ENCODE measurements at regions not wholly inside any gene's neighbourhood (a gene's known extent, or its start where the extent isn't known, plus 50 kb on each side); places are given as distances from the start of the nearest gene placed in this dataset.

GRCh38 chr14:65282896-65283253 is 129.7 kb upstream of the FUT8 start:
- TF ChIP-seq, protein P1, sequence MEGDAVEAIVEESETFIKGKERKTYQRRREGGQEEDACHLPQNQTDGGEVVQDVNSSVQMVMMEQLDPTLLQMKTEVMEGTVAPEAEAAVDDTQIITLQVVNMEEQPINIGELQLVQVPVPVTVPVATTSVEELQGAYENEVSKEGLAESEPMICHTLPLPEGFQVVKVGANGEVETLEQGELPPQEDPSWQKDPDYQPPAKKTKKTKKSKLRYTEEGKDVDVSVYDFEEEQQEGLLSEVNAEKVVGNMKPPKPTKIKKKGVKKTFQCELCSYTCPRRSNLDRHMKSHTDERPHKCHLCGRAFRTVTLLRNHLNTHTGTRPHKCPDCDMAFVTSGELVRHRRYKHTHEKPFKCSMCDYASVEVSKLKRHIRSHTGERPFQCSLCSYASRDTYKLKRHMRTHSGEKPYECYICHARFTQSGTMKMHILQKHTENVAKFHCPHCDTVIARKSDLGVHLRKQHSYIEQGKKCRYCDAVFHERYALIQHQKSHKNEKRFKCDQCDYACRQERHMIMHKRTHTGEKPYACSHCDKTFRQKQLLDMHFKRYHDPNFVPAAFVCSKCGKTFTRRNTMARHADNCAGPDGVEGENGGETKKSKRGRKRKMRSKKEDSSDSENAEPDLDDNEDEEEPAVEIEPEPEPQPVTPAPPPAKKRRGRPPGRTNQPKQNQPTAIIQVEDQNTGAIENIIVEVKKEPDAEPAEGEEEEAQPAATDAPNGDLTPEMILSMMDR (IDR thresholded peaks at IDR 0.05) = no peak
- TF ChIP-seq POLR2AphosphoS5 (IDR thresholded peaks at IDR 0.05; ENCODE audit: insufficient read depth in 1 of 2, low read depth in 1 of 2) = no peak
- TF ChIP-seq POLR2A (IDR thresholded peaks at IDR 0.05) = no peak
- no peak for DNase-seq (ENCODE audit: extremely low spot score in 2 of 2)
- Histone ChIP-seq H3K9me3 (no peaks in the 10 kb centered on the region), H3K27me3 (no peaks in the 10 kb centered on the region), H3K36me3 (no peaks in the 10 kb centered on the region), H3K4me1 (peaks cover 10% of the 10 kb centered on the region), H3K4me3 (peak overlapping the region; percentile 27 to 32), H3K27ac (no peak overlapping the region)
- intact Hi-C loops (cut with DNase I) = no loop called here

GRCh38 chr14:65286443-65286842 is 126.1 kb upstream of the FUT8 start:
- H3K4me3 ChIP-seq = no peak overlapping the region
- no peaks in the 10 kb centered on the region for H3K9me3 ChIP-seq
- no peak for DNase-seq (ENCODE audit: extremely low spot score in 2 of 2)
- no peaks in the 10 kb centered on the region for H3K27me3 ChIP-seq
- no peaks in the 10 kb centered on the region for H3K36me3 ChIP-seq
- intact Hi-C loops (cut with DNase I) = no loop called here
- no peak for TF ChIP-seq POLR2A (IDR thresholded peaks at IDR 0.05)
- TF ChIP-seq, protein P1 (IDR thresholded peaks at IDR 0.05) = no peak
- no peak for TF ChIP-seq POLR2AphosphoS5 (IDR thresholded peaks at IDR 0.05; ENCODE audit: insufficient read depth in 1 of 2, low read depth in 1 of 2)
- peaks cover 10% of the 10 kb centered on the region for H3K4me1 ChIP-seq
- no peak overlapping the region for H3K27ac ChIP-seq

DNA sequence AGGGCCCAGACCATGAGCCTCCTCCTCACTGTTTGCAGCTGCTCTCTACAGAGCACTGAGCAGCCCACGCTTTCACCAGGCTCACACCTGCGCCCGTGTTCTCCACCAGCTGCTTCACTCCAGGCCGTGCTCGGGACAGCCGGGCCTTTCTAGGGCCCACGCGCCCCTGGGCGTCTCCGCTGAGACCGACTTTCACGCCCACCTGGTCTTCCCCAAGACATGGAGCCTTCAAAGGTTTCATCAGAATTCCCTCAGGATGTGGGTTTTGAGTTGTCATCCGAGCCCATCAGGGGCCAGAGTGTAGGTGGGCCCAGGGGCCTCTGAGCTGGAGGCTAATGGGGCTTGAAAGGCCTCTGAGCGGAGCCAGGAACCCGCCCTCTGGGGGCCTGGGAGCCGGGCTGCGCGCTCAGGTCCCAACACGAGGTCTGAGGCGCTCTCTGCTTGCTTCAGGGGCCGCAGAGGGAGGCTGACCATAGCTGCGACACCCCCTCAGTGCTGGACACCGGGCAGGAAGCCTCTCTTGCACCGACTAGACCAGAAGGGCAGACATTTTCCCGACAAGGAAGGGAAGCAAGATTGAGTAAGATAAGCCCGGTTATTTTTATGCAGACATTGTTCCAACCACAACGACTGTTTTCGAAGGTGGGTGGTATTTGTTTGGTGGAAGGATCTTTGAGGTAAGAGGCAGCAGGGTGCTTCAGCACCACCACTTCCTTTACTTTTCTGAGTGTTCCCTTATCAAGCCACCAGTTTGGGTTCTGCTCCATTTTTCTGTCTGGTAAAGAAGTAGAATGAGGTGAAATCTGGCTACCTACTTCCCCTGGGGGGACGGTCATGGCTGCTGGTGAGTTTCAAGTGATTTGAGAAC is 125.0 kb upstream of the FUT8 start:
- no peak for DNase-seq (ENCODE audit: extremely low spot score in 2 of 2)
- Histone ChIP-seq H3K36me3 (no peaks in the 10 kb centered on the region), H3K27me3 (no peaks in the 10 kb centered on the region), H3K4me3 (no peak overlapping the region), H3K4me1 (peaks cover 9% of the 10 kb centered on the region), H3K27ac (no peak overlapping the region), H3K9me3 (no peaks in the 10 kb centered on the region)
- intact Hi-C loops (cut with DNase I) = no loop called here
- TF ChIP-seq POLR2A (IDR thresholded peaks at IDR 0.05) (no peak), POLR2AphosphoS5 (IDR thresholded peaks at IDR 0.05; ENCODE audit: insufficient read depth in 1 of 2, low read depth in 1 of 2) (no peak)
- TF ChIP-seq, protein P1 (IDR thresholded peaks at IDR 0.05) = no peak

DNA sequence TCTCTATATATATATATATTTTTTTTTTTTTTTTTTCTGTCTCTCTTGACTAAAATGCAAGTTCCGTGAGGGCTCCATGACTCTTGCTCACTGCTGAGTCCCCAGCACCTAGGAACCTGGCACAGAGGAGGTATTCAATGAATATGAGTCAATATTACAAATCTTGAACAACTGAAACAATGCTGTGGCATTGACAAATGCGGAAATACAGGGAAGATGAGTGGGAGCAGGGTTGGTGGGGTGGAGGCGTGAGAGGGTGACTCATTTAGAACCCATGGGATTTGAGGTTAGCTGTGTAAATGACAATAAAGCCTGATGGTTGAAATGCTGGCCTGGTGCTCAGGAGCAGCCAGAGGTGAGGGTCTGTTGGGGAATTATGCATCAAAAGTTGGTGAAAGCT is 121.7 kb upstream of the FUT8 start:
- no peaks in the 10 kb centered on the region for H3K4me1 ChIP-seq
- H3K27me3 ChIP-seq = no peaks in the 10 kb centered on the region
- H3K9me3 ChIP-seq = no peaks in the 10 kb centered on the region
- no peak overlapping the region for H3K27ac ChIP-seq
- no peaks in the 10 kb centered on the region for H3K36me3 ChIP-seq
- TF ChIP-seq, protein P1 (IDR thresholded peaks at IDR 0.05) = no peak
- TF ChIP-seq POLR2AphosphoS5 (IDR thresholded peaks at IDR 0.05; ENCODE audit: insufficient read depth in 1 of 2, low read depth in 1 of 2) (no peak), POLR2A (IDR thresholded peaks at IDR 0.05) (no peak)
- intact Hi-C loops (cut with DNase I) = no loop called here
- H3K4me3 ChIP-seq = no peak overlapping the region
- no peak for DNase-seq (ENCODE audit: extremely low spot score in 2 of 2)

- H3K27ac ChIP-seq = no peak overlapping the region
- no peaks in the 10 kb centered on the region for H3K36me3 ChIP-seq
- no peaks in the 10 kb centered on the region for H3K4me1 ChIP-seq
- H3K27me3 ChIP-seq = no peaks in the 10 kb centered on the region
- no peak overlapping the region for H3K4me3 ChIP-seq
- no peak for DNase-seq (ENCODE audit: extremely low spot score in 2 of 2)
- intact Hi-C loops (cut with DNase I) = no loop called here
- H3K9me3 ChIP-seq = no peaks in the 10 kb centered on the region
- TF ChIP-seq, protein P1 (IDR thresholded peaks at IDR 0.05) = no peak
- TF ChIP-seq POLR2AphosphoS5 (IDR thresholded peaks at IDR 0.05; ENCODE audit: insufficient read depth in 1 of 2, low read depth in 1 of 2) (no peak), POLR2A (IDR thresholded peaks at IDR 0.05) (no peak)
Observed at GRCh38 chr14:65291531-65291930, 121.0 kb upstream of the FUT8 start.
